GM12891 (cell line): ENCODE measurements at regions not wholly inside any gene's neighbourhood (a gene's known extent, or its start where the extent isn't known, plus 50 kb on each side); places are given as distances from the start of the nearest gene placed in this dataset.

ENCODE experiments used
- POLR2A ChIP-seq: IDR thresholded peaks from 2 replicates; pipeline ENCODE4 v1.6.1; 2011; ENCODE audit warnings: low read depth, low read length, control low read depth
- TAF1 ChIP-seq: IDR thresholded peaks from 2 replicates; pipeline ENCODE4 v1.6.1; 2011; ENCODE audit warnings: low read depth, low read length, control low read depth

GRCh38 chr5:4129523-4129922, 533.9 kb downstream of the IRX1 start:
- TF ChIP-seq POLR2A, result no peak
- no peak for TF ChIP-seq TAF1
